ENCODE measurements at regions not wholly inside any gene's neighbourhood (a gene's known extent, or its start where the extent isn't known, plus 50 kb on each side); places are given as distances from the start of the nearest gene placed in this dataset.

DNA sequence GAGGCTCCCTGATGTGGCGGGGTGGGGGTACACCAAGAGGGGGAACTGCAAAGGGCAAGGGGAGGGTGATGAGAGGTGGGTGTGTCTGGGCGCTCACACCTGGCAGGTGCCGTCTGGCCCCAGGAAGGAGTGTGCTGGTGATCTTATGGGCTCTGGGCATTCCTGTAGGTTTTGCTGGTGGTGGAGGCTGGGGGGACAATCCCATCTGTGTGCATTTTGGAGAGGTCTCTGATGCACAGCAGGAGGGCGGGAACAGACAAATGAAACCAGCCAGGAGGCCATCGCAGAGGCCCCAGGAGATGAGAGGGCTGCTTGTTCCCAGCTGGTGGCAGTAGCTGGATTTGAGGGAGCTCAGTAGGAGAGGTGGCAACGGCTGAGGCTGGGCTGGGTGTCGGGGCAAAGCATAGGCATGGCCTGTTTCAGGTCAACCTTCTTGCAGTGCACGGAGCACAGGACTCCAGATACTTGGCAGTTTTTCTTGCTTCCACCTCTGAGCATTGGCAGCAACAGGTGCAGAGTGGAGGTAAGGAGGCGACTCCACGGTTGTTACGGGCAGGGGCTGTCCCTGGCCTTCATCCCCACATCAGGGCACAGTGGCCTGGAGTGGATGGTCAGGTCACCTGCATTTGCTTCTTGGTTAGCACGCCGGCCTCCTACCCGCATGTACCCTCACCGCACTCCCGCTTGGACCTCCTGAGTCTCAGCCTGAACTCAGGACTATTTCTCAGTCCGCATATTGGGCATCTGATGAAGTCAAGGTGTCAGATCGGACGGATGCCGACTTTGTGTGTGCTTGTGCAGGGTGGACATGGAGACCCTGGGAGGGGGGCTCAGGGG lies 194.2 kb upstream of the HDAC4 start:
- no peak overlapping the region for H3K9ac ChIP-seq (ENCODE audit: insufficient read depth in 1 of 2, low read depth in 2 of 2, low read length in 2 of 2)
- ChIA-PET POLR2A (no interaction called here), CTCF (ENCODE audit: low intra/inter-chr PET ratio) (no interaction called here)
- H3K36me3 ChIP-seq (ENCODE audit: control insufficient read depth, insufficient read depth, low read length), result no peaks in the 10 kb centered on the region
- ATAC-seq (no peak), FAIRE-seq (no peak), DNase-seq (ENCODE audit: extremely low read depth in 1 of 4, low spot score in 3 of 4) (no peak)
- no peak overlapping the region for H2AFZ ChIP-seq (ENCODE audit: low read depth, low read length)
- H3K9me1 ChIP-seq (ENCODE audit: control insufficient read depth, insufficient read depth, low read length), result no peaks in the 10 kb centered on the region
- BruUV-seq (replicated peaks), result no TSS peak
- no peak for TF ChIP-seq TCF7 (IDR thresholded peaks at IDR 0.05; ENCODE audit: borderline replicate concordance)
- TF ChIP-seq ZNF780A (CRISPR knock-in tag; IDR thresholded peaks at IDR 0.05), result no peak
- TF ChIP-seq SPI1 (IDR thresholded peaks at IDR 0.05; ENCODE audit: borderline replicate concordance, low read depth, low read length), result no peak
- no peak for TF ChIP-seq E2F6 (IDR thresholded peaks at IDR 0.05; ENCODE audit: borderline replicate concordance in 1 of 2, extremely low read depth in 1 of 2, insufficient read depth in 1 of 2, insufficient read length in 1 of 2, low read depth in 1 of 2, low read length in 1 of 2, poor library complexity in 1 of 2, severe bottlenecking in 1 of 2)
- no peaks in the 10 kb centered on the region; the same call in 1 of the 2 replicates for H4K20me1 ChIP-seq (replicated peaks; ENCODE audit: control insufficient read depth, insufficient read depth, low read length)
- no peak overlapping the region for H3K4me2 ChIP-seq (ENCODE audit: insufficient read depth, low read length)
- H3K79me2 ChIP-seq (ENCODE audit: control insufficient read depth, insufficient read depth, low read length), result no peaks in the 10 kb centered on the region
- no peaks in the 10 kb centered on the region; a peak in 1 of 5 replicates for H3K4me1 ChIP-seq (replicated peaks in 1 of 2; ENCODE audit: control insufficient read depth in 2 of 2, insufficient read depth in 2 of 2, low read length in 2 of 2)
- intact Hi-C loops (cut with micrococcal nuclease), result no loop called here
- peaks cover 0 to 48% of the 10 kb centered on the region in 2 experiments; a peak in 3 of 5 replicates for H3K27me3 ChIP-seq (ENCODE audit: control insufficient read depth in 2 of 2, insufficient read depth in 2 of 2, low read length in 2 of 2)
- H3K27ac ChIP-seq (ENCODE audit: extremely low read depth, low read depth, low read length), result no peak overlapping the region
- in situ Hi-C loops (cut with MboI), result no loop called here
- no peaks in the 10 kb centered on the region for H3K9me3 ChIP-seq (replicated peaks; ENCODE audit: control insufficient read depth, insufficient read depth, low read depth, low read length)
- H3K4me3 ChIP-seq, result no peak overlapping the region
- WGBS (ENCODE audit: insufficient coverage, low coverage, missing lambda C conversion rate), result under 1% methylated on average over 18 of the region's 20 CpGs
